ENCODE measurements at regions not wholly inside any gene's neighbourhood (a gene's known extent, or its start where the extent isn't known, plus 50 kb on each side); places are given as distances from the start of the nearest gene placed in this dataset.

DNA sequence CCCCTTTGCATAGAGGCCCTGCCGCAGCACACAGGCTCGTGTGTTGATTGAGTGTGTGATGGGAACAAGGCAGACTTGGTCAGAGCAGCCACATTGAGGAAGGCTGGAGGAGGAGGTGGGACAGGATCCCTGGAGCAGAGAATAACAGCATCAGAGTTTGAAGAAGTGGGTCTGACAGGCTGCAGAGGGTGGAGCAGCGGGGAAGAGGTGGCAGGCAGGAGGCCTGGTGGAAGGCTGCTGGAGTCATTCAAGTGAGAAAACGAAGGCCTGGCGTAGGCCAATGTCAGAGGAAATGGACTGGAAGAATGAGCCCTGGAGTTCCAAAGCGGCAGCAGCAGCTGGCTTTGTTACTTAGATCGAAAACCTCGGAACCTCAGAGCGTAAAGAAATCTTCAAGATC lies 115.0 kb upstream of the GRIK3 start:
- TF ChIP-seq EZH2phosphoT487 (IDR thresholded peaks at IDR 0.05; ENCODE audit: low read depth, severe bottlenecking, unreplicated experiment): no peak
- TF ChIP-seq, protein P1, sequence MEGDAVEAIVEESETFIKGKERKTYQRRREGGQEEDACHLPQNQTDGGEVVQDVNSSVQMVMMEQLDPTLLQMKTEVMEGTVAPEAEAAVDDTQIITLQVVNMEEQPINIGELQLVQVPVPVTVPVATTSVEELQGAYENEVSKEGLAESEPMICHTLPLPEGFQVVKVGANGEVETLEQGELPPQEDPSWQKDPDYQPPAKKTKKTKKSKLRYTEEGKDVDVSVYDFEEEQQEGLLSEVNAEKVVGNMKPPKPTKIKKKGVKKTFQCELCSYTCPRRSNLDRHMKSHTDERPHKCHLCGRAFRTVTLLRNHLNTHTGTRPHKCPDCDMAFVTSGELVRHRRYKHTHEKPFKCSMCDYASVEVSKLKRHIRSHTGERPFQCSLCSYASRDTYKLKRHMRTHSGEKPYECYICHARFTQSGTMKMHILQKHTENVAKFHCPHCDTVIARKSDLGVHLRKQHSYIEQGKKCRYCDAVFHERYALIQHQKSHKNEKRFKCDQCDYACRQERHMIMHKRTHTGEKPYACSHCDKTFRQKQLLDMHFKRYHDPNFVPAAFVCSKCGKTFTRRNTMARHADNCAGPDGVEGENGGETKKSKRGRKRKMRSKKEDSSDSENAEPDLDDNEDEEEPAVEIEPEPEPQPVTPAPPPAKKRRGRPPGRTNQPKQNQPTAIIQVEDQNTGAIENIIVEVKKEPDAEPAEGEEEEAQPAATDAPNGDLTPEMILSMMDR (IDR thresholded peaks at IDR 0.05; ENCODE audit: poor library complexity): no peak
- no peak for TF ChIP-seq EZH2 (IDR thresholded peaks at IDR 0.05; ENCODE audit: borderline replicate concordance)

All from hepatocyte (in vitro differentiated cells).